HCT116 (cell line): ENCODE measurements at regions not wholly inside any gene's neighbourhood (a gene's known extent, or its start where the extent isn't known, plus 50 kb on each side); places are given as distances from the start of the nearest gene placed in this dataset.
A peak's percentile ranks its signal among the peaks of the same experiment; 100 is the strongest.

ENCODE experiments used
- ATAC-seq: fragments of 200-7000 bp; cut with Tn5 transposase; 2 replicates; pipeline ENCODE4 v1.9.1; 2020; ENCODE audit warnings: mild to moderate bottlenecking, moderate library complexity
- BruUV-seq: library from RNA; stranded (reverse); fragments of 400-500 nt; replicated peaks from 2 replicates; lab custom pipeline; 2021; lab: Mats Ljungman, UMichigan
- CTCF ChIA-PET: fragments of 300-600 bp; sonication (Branson Sonifier 250); formaldehyde crosslinking; loops from one replicate; lab custom pipeline; 2021; ENCODE audit warnings: antibody characterized with exemption; lab: Charles Lee
- POLR2A ChIA-PET: fragments of 300-600, 350-600 bp; sonication (Branson Sonifier 250); formaldehyde crosslinking; loops from one replicate; lab custom pipeline; 2021; ENCODE audit warnings: antibody characterized with exemption; lab: Charles Lee
- RAD21 ChIA-PET, 2 experiments: fragments of 300-600 bp; sonication (Branson Sonifier 250); formaldehyde crosslinking; loops; one replicate each; lab custom pipeline; 2023; ENCODE audit warnings: low total read pairs in 2 of 2; ENCODE audit not compliant: uncharacterized antibody in 2 of 2, unreplicated experiment in 2 of 2, low non-redundant PET in 1 of 2; lab: Charles Lee
- DNase-seq: peaks from one replicate; pipeline ENCODE4 v3.0.0-alpha.2; 2010; ENCODE audit warnings: low read depth, low spot score
- H2AFZ ChIP-seq: fragments of 200-600 bp; shearing (Covaris generic), sonication (generic); 2 replicates; pipeline ENCODE4 v1.6.1; 2017; ENCODE audit warnings: low read depth, mixed run types, mixed read lengths, antibody characterized with exemption, low read length; ENCODE audit not compliant: poor library complexity, severe bottlenecking
- H3K27ac ChIP-seq: 2 replicates; pipeline ENCODE4 v1.5.1; 2012; ENCODE audit warnings: low read depth, low read length
- H3K27me3 ChIP-seq: fragments of 200-600 bp; sonication (generic); 2 replicates; pipeline ENCODE4 v1.6.1; 2016; ENCODE audit warnings: mixed run types, low read length, mixed read lengths; ENCODE audit not compliant: insufficient read depth
- H3K36me3 ChIP-seq, 2 experiments: fragments of 200-500 bp in 1 of 2; fragments of 200-600 bp in 1 of 2; sonication (Bioruptor generic) in 1 of 2; sonication (generic) in 1 of 2; 2 replicates each; pipeline versions ENCODE4 v1.5.1 to v1.6.1; 2014 to 2016; ENCODE audit warnings: low read length in 2 of 2, inconsistent platforms in 1 of 2, mixed read lengths in 1 of 2, mixed run types in 1 of 2; ENCODE audit not compliant: insufficient read depth in 2 of 2, control insufficient read depth in 1 of 2
- H3K4me1 ChIP-seq, 2 experiments: fragments of 200-600 bp in 1 of 2; sonication (generic) in 1 of 2; 2 replicates each; pipeline versions ENCODE4 v1.5.1 to v1.6.1; 2012 to 2017; ENCODE audit warnings: low read length in 2 of 2, inconsistent platforms in 1 of 2, mild to moderate bottlenecking in 1 of 2, mixed read lengths in 1 of 2, mixed run types in 1 of 2, moderate library complexity in 1 of 2; ENCODE audit not compliant: insufficient read depth in 2 of 2, control insufficient read depth in 1 of 2
- H3K4me2 ChIP-seq: fragments of 200-600 bp; sonication (generic); 2 replicates; pipeline ENCODE4 v1.6.1; 2017; ENCODE audit warnings: mixed run types, low read length, mixed read lengths
- H3K4me3 ChIP-seq, 2 experiments: fragments of 200-600 bp in 1 of 2; sonication (generic) in 1 of 2; replicated peaks in 1 of 2; 2 replicates each; pipeline ENCODE4 v1.5.1; 2011 to 2016; ENCODE audit warnings: low read length in 2 of 2, control low read depth in 1 of 2, low read depth in 1 of 2, mild to moderate bottlenecking in 1 of 2, mixed read lengths in 1 of 2, mixed run types in 1 of 2
- H3K79me2 ChIP-seq: fragments of 200-600 bp; sonication (generic); 2 replicates; pipeline ENCODE4 v1.6.1; 2017; ENCODE audit warnings: mild to moderate bottlenecking, mixed run types, low read length, moderate library complexity, mixed read lengths; ENCODE audit not compliant: insufficient read depth
- H3K9ac ChIP-seq: fragments of 200-600 bp; sonication (generic); 2 replicates; pipeline ENCODE4 v1.6.1; 2016; ENCODE audit warnings: low read length, mixed read lengths
- H3K9me2 ChIP-seq: fragments of 200-600 bp; sonication (generic), shearing (Covaris generic); 2 replicates; pipeline ENCODE4 v1.6.1; 2017; ENCODE audit warnings: mixed run types, mild to moderate bottlenecking, moderate library complexity; ENCODE audit not compliant: insufficient read depth
- H3K9me3 ChIP-seq, 2 experiments: fragments of 200-500 bp in 1 of 2; fragments of 200-600 bp in 1 of 2; sonication (Bioruptor generic) in 1 of 2; sonication (generic) in 1 of 2; 2 replicates each; pipeline ENCODE4 v1.6.1; 2014 to 2017; ENCODE audit warnings: low read length in 2 of 2, mixed read lengths in 2 of 2, inconsistent platforms in 1 of 2, low read depth in 1 of 2, mild to moderate bottlenecking in 1 of 2, mixed run types in 1 of 2, moderate library complexity in 1 of 2; ENCODE audit not compliant: control insufficient read depth in 1 of 2, insufficient read depth in 1 of 2
- H4K20me1 ChIP-seq: fragments of 200-600 bp; sonication (generic), shearing (Covaris generic); 2 replicates; pipeline ENCODE4 v1.6.1; 2017; ENCODE audit warnings: mixed run types, mild to moderate bottlenecking, moderate library complexity; ENCODE audit not compliant: insufficient read depth
- CTCF ChIP-seq, 3 experiments: fragments of 200-600 bp in 1 of 3; sonication (generic) in 1 of 3; IDR thresholded peaks in 2 of 3; conservative IDR thresholded peaks in 1 of 3; 2 replicates each; pipeline ENCODE4 v1.5.1; 2012 to 2017; ENCODE audit warnings: low read depth in 2 of 3, low read length in 2 of 3, antibody characterized with exemption in 1 of 3, borderline replicate concordance in 1 of 3, control low read depth in 1 of 3, mild to moderate bottlenecking in 1 of 3, mixed read lengths in 1 of 3, mixed run types in 1 of 3, moderate library complexity in 1 of 3; ENCODE audit not compliant: insufficient read depth in 1 of 3
- EZH2phosphoT487 ChIP-seq: fragments of 200-600 bp; IDR thresholded peaks from 2 replicates; pipeline ENCODE4 v1.6.1; 2018; ENCODE audit warnings: antibody characterized with exemption, borderline replicate concordance
- RAD21 ChIP-seq: IDR thresholded peaks from 2 replicates; pipeline ENCODE4 v1.6.1; 2012; ENCODE audit warnings: low read depth, mild to moderate bottlenecking
- intact Hi-C: fragments of 100-400 bp; cut with micrococcal nuclease; formaldehyde crosslinking; loops from 2 replicates; pipeline ENCODE4 v1.10.0; 2022

- intact Hi-C loops: loop anchor here (1.0 to 10.0 kb wide), 6 partner anchors 125 to 1224 kb away; partner anchors contain the start of gene TRIB2
- H3K79me2 ChIP-seq: no peaks in the 10 kb centered on the region
- ATAC-seq (peak; percentile 99), DNase-seq (peak; percentile 62)
- no peaks in the 10 kb centered on the region for H4K20me1 ChIP-seq
- ChIA-PET RAD21 (interaction anchor here (0.6 to 1.8 kb wide), 9 partner anchors 76 to 1228 kb away, joined by 3 to 7 read pairs (median 3); partner anchors contain the start of gene TRIB2 (in 2 of the 2)), CTCF (interaction anchor here (0.6 to 3.1 kb wide), 19 partner anchors 16 to 1222 kb away, joined by 3 to 26 read pairs (median 4); partner anchors contain the start of gene TRIB2), POLR2A (no interaction called here)
- no peak overlapping the region for H2AFZ ChIP-seq
- no peaks in the 10 kb centered on the region for H3K9me3 ChIP-seq
- H3K27me3 ChIP-seq: no peaks in the 10 kb centered on the region
- H3K4me1 ChIP-seq: peaks cover 0 to 3% of the 10 kb centered on the region in 2 experiments; a peak in 2 of 4 replicates
- TF ChIP-seq RAD21 (peak; percentile 91), CTCF (IDR thresholded peaks at IDR 0.05 in 2 of 3, conservative IDR thresholded peaks at IDR 0.05 in 1 of 3; ENCODE audit: borderline replicate concordance in 1 of 3, insufficient read depth in 1 of 3, low read depth in 2 of 3, low read length in 2 of 3) (peak; percentile 61 to 84 (median 72); a peak in 5 of 6 replicates), EZH2phosphoT487 (no peak)
- H3K9me2 ChIP-seq: no peaks in the 10 kb centered on the region
- H3K4me3 ChIP-seq: no peak overlapping the region
- no peak overlapping the region for H3K27ac ChIP-seq
- H3K9ac ChIP-seq: no peak overlapping the region
- BruUV-seq: no TSS peak
- peak overlapping the region; percentile 29 for H3K4me2 ChIP-seq
- no peaks in the 10 kb centered on the region for H3K36me3 ChIP-seq
Measured at GRCh38 chr2:13006829-13007717, 290.3 kb downstream of the TRIB2 start.
